Progenitor cell of endocrine pancreas (in vitro differentiated cells): ENCODE measurements at regions not wholly inside any gene's neighbourhood (a gene's known extent, or its start where the extent isn't known, plus 50 kb on each side); places are given as distances from the start of the nearest gene placed in this dataset.

ENCODE experiments used
- DNase-seq: peaks from one replicate; pipeline ENCODE4 v3.0.0; 2021; ENCODE audit warnings: low spot score; ENCODE audit not compliant: unreplicated experiment
- H3K27ac Mint-ChIP-seq: 2 replicates; pipeline ENCODE4 v1.8.0; 2021; ENCODE audit warnings: mild to moderate bottlenecking, moderate library complexity, mixed read lengths
- H3K27me3 Mint-ChIP-seq: 2 replicates; pipeline ENCODE4 v1.8.0; 2021; ENCODE audit warnings: mixed read lengths
- H3K36me3 Mint-ChIP-seq: 2 replicates; pipeline ENCODE4 v1.8.0; 2022; ENCODE audit warnings: mixed read lengths; ENCODE audit not compliant: insufficient read depth
- H3K4me1 Mint-ChIP-seq: 2 replicates; pipeline ENCODE4 v1.8.0; 2021; ENCODE audit warnings: low read depth, mixed read lengths
- H3K4me3 Mint-ChIP-seq: 2 replicates; pipeline ENCODE4 v1.8.0; 2021; ENCODE audit warnings: low read depth, mild to moderate bottlenecking, moderate library complexity, mixed read lengths
- H3K9me3 Mint-ChIP-seq: 2 replicates; pipeline ENCODE4 v1.8.0; 2021; ENCODE audit warnings: low read depth, mixed read lengths
- CTCF ChIP-seq: fragments of 200-600 bp; sonication (generic); IDR thresholded peaks from one replicate; pipeline ENCODE4 v1.5.0; 2021; ENCODE audit warnings: antibody characterized with exemption, mild to moderate bottlenecking; ENCODE audit not compliant: unreplicated experiment

- DNase-seq = no peak
- peaks cover 3% of the 10 kb centered on the region for H3K4me1 Mint-ChIP-seq
- no peaks in the 10 kb centered on the region for H3K27me3 Mint-ChIP-seq
- H3K36me3 Mint-ChIP-seq = no peaks in the 10 kb centered on the region
- peaks cover 4% of the 10 kb centered on the region for H3K9me3 Mint-ChIP-seq
- TF ChIP-seq CTCF = no peak
- no peak overlapping the region for H3K4me3 Mint-ChIP-seq
- H3K27ac Mint-ChIP-seq = peak overlapping the region; percentile 18
Observed at GRCh38 chr7:47672271-47672791, 90.4 kb upstream of the TNS3 start.

- Mint-ChIP-seq H3K4me1 (peaks cover 3% of the 10 kb centered on the region), H3K27me3 (no peaks in the 10 kb centered on the region), H3K27ac (peak overlapping the region; percentile 13), H3K4me3 (no peak overlapping the region), H3K36me3 (no peaks in the 10 kb centered on the region), H3K9me3 (no peaks in the 10 kb centered on the region)
- no peak for DNase-seq
- no peak for TF ChIP-seq CTCF
Observed at GRCh38 chr7:47671358-47671757, 89.4 kb upstream of the TNS3 start.

- no peak for DNase-seq
- no peaks in the 10 kb centered on the region for H3K36me3 Mint-ChIP-seq
- H3K27me3 Mint-ChIP-seq = no peaks in the 10 kb centered on the region
- peak overlapping the region; percentile 13 for H3K27ac Mint-ChIP-seq
- no peak overlapping the region for H3K4me3 Mint-ChIP-seq
- TF ChIP-seq CTCF = no peak
- H3K9me3 Mint-ChIP-seq = peaks cover 5% of the 10 kb centered on the region
- H3K4me1 Mint-ChIP-seq = peaks cover 4% of the 10 kb centered on the region
Observed at GRCh38 chr7:47670729-47671128, 88.8 kb upstream of the TNS3 start.

- Mint-ChIP-seq H3K36me3 (no peaks in the 10 kb centered on the region), H3K9me3 (peaks cover 5% of the 10 kb centered on the region), H3K4me1 (peaks cover 5% of the 10 kb centered on the region), H3K27ac (no peak overlapping the region), H3K4me3 (no peak overlapping the region), H3K27me3 (no peaks in the 10 kb centered on the region)
- no peak for TF ChIP-seq CTCF
- no peak for DNase-seq
Observed at GRCh38 chr7:47669901-47670384, 88.0 kb upstream of the TNS3 start.

- no peak for DNase-seq
- H3K27me3 Mint-ChIP-seq = no peaks in the 10 kb centered on the region
- no peak overlapping the region for H3K27ac Mint-ChIP-seq
- H3K4me1 Mint-ChIP-seq = peaks cover 7% of the 10 kb centered on the region
- H3K36me3 Mint-ChIP-seq = no peaks in the 10 kb centered on the region
- no peak overlapping the region for H3K4me3 Mint-ChIP-seq
- H3K9me3 Mint-ChIP-seq = peaks cover 5% of the 10 kb centered on the region
- no peak for TF ChIP-seq CTCF
Observed at GRCh38 chr7:47669178-47669891, 87.4 kb upstream of the TNS3 start.
